HEK293 (cell line): ENCODE measurements at regions not wholly inside any gene's neighbourhood (a gene's known extent, or its start where the extent isn't known, plus 50 kb on each side); places are given as distances from the start of the nearest gene placed in this dataset.

Source experiments
- CTCF ChIA-PET: fragments of 350-600 bp; formaldehyde crosslinking; extraction: SDS; loops from one replicate; lab custom pipeline; 2021; ENCODE audit warnings: antibody characterized with exemption; lab: Yijun Ruan, JAX
- POLR2A ChIA-PET: fragments of 300-600 bp; formaldehyde crosslinking; extraction: SDS; loops from one replicate; lab custom pipeline; 2020; ENCODE audit warnings: antibody characterized with exemption, inconsistent platforms; lab: Yijun Ruan, JAX
- H3K27ac ChIP-seq: fragments of 200-500 bp; sonication (Bioruptor generic); 2 replicates; pipeline ENCODE4 v1.5.1; 2014; ENCODE audit warnings: low read depth, low read length, control low read depth, inconsistent platforms; ENCODE audit errors: extremely low read depth
- H3K36me3 ChIP-seq, 2 experiments: fragments of 200-500 bp in 1 of 2; sonication (Bioruptor generic) in 1 of 2; 1 replicate in 1 of 2; 2 replicates in 1 of 2; pipeline ENCODE4 v1.5.1; 2014 to 2017; ENCODE audit warnings: inconsistent platforms in 2 of 2, low read length in 2 of 2; ENCODE audit not compliant: control insufficient read depth in 2 of 2, insufficient read depth in 1 of 2
- H3K4me1 ChIP-seq: fragments of 200-500 bp; sonication (Bioruptor generic); 2 replicates; pipeline ENCODE4 v1.5.1; 2014; ENCODE audit warnings: mild to moderate bottlenecking, low read length, inconsistent platforms; ENCODE audit not compliant: control insufficient read depth, insufficient read depth
- H3K4me3 ChIP-seq: 2 replicates; pipeline ENCODE4 v1.5.1; 2011; ENCODE audit warnings: low read depth, mild to moderate bottlenecking, control low read depth, low read length, moderate library complexity
- H3K9me3 ChIP-seq: fragments of 200-500 bp; sonication (Bioruptor generic); 2 replicates; pipeline ENCODE4 v1.5.1; 2014; ENCODE audit warnings: low read depth, low read length, inconsistent platforms; ENCODE audit not compliant: control insufficient read depth, insufficient read depth
- TCF7L2 ChIP-seq: IDR thresholded peaks from 2 replicates; pipeline ENCODE4 v1.6.1; 2011; ENCODE audit warnings: low read depth, mild to moderate bottlenecking, inconsistent platforms, low read length, moderate library complexity, borderline replicate concordance
- ZFP41 ChIP-seq: fragments of 450-650 bp; formaldehyde crosslinking; IDR thresholded peaks from 2 replicates; pipeline ENCODE4 v1.5.1; 2016; ENCODE audit warnings: missing biosample characterization, missing genetic modification characterization, borderline replicate concordance
- ZNF114 ChIP-seq: fragments of 450-650 bp; formaldehyde crosslinking; IDR thresholded peaks from 2 replicates; pipeline ENCODE4 v1.5.0; 2017; ENCODE audit warnings: missing biosample characterization, missing genetic modification characterization
- ZNF248 ChIP-seq: fragments of 450-650 bp; formaldehyde crosslinking; IDR thresholded peaks from 2 replicates; pipeline ENCODE4 v1.5.1; 2017; ENCODE audit warnings: missing biosample characterization, missing genetic modification characterization
- ZNF549 ChIP-seq: fragments of 450-650 bp; IDR thresholded peaks from 2 replicates; pipeline ENCODE4 v1.5.1; 2018; ENCODE audit warnings: missing biosample characterization, missing genetic modification characterization, mild to moderate bottlenecking, inconsistent platforms, moderate library complexity
- ZNF624 ChIP-seq: fragments of 450-650 bp; formaldehyde crosslinking; IDR thresholded peaks from 2 replicates; pipeline ENCODE4 v1.5.1; 2017; ENCODE audit warnings: missing biosample characterization, missing genetic modification characterization
- ZNF629 ChIP-seq: fragments of 450-650 bp; formaldehyde crosslinking; IDR thresholded peaks from 2 replicates; pipeline ENCODE4 v1.5.1; 2017; ENCODE audit warnings: missing biosample characterization, missing genetic modification characterization
- ZNF701 ChIP-seq: fragments of 450-650 bp; formaldehyde crosslinking; IDR thresholded peaks from 2 replicates; pipeline ENCODE4 v1.5.1; 2016; ENCODE audit warnings: missing biosample characterization, missing genetic modification characterization
- ZSCAN30 ChIP-seq: fragments of 450-650 bp; IDR thresholded peaks from 2 replicates; pipeline ENCODE4 v1.5.1; 2018; ENCODE audit warnings: missing biosample characterization, mild to moderate bottlenecking, missing genetic modification characterization, moderate library complexity
- TF ChIP-seq, protein P1 (sequence below): fragments of 450-650 bp; formaldehyde crosslinking; IDR thresholded peaks from 2 replicates; pipeline ENCODE4 v1.5.1; 2017; ENCODE audit warnings: missing biosample characterization, missing genetic modification characterization
- TF ChIP-seq, protein P2 (sequence below): fragments of 450-650 bp; formaldehyde crosslinking; IDR thresholded peaks from 2 replicates; pipeline ENCODE4 v1.5.1; 2016; ENCODE audit warnings: missing biosample characterization, missing genetic modification characterization
- TF ChIP-seq, protein P3 (sequence below): fragments of 450-650 bp; formaldehyde crosslinking; IDR thresholded peaks from 2 replicates; pipeline ENCODE4 v1.5.1; 2016; ENCODE audit warnings: missing biosample characterization, missing genetic modification characterization
- TF ChIP-seq, protein P4 (sequence below): fragments of 450-650 bp; formaldehyde crosslinking; IDR thresholded peaks from 2 replicates; pipeline ENCODE4 v1.5.1; 2016; ENCODE audit warnings: missing biosample characterization, missing genetic modification characterization
- TF ChIP-seq, protein P5 (sequence below): fragments of 450-650 bp; formaldehyde crosslinking; IDR thresholded peaks from 2 replicates; pipeline ENCODE4 v1.5.1; 2016; ENCODE audit warnings: missing biosample characterization, missing genetic modification characterization
- TF ChIP-seq, protein P6 (sequence below): fragments of 450-650 bp; formaldehyde crosslinking; IDR thresholded peaks from 2 replicates; pipeline ENCODE4 v1.5.1; 2016; ENCODE audit warnings: missing biosample characterization, missing genetic modification characterization
- TF ChIP-seq, protein P7 (sequence below): fragments of 450-650 bp; formaldehyde crosslinking; IDR thresholded peaks from 2 replicates; pipeline ENCODE4 v1.5.1; 2016; ENCODE audit warnings: missing biosample characterization, missing genetic modification characterization
- TF ChIP-seq, protein P8 (sequence below): fragments of 450-650 bp; formaldehyde crosslinking; IDR thresholded peaks from 2 replicates; pipeline ENCODE4 v1.5.1; 2016; ENCODE audit warnings: missing biosample characterization, missing genetic modification characterization

DNA sequence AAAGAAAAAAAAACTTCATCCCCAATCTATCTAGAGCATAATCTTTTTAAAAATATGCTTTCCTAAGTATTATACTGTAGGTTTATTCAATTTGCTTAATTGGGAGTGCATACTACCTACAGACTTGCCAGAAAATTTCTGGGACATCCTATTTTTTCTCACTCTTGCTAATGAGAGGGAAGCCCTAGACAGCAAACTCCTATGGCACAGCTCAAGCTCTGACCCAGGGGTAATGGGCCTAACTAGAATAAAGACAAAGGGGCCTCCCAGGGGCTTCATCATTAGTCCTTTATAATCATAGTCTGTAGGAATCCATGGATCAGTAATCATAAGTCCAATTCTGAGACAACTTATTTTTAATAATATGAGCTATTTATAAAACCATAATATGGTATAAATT, 142.6 kb upstream of the ITGA4 start:
- CTCF ChIA-PET = interaction anchor here (0.6 to 0.7 kb wide), 2 partner anchors 13 to 235 kb away, joined by 3 to 4 read pairs; no protein-coding TSS in a partner anchor
- TF ChIP-seq ZNF629 (tag by site-specific recombination) (no peak), ZNF624 (no peak), ZFP41 (tag by site-specific recombination) (no peak), TCF7L2 (no peak), ZSCAN30 (tag by site-specific recombination) (no peak), ZNF248 (no peak), ZNF701 (tag by site-specific recombination) (no peak), ZNF549 (no peak), ZNF114 (no peak)
- TF ChIP-seq, protein P1, sequence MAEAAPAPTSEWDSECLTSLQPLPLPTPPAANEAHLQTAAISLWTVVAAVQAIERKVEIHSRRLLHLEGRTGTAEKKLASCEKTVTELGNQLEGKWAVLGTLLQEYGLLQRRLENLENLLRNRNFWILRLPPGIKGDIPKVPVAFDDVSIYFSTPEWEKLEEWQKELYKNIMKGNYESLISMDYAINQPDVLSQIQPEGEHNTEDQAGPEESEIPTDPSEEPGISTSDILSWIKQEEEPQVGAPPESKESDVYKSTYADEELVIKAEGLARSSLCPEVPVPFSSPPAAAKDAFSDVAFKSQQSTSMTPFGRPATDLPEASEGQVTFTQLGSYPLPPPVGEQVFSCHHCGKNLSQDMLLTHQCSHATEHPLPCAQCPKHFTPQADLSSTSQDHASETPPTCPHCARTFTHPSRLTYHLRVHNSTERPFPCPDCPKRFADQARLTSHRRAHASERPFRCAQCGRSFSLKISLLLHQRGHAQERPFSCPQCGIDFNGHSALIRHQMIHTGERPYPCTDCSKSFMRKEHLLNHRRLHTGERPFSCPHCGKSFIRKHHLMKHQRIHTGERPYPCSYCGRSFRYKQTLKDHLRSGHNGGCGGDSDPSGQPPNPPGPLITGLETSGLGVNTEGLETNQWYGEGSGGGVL (tag by site-specific recombination) = no peak
- TF ChIP-seq, protein P2, sequence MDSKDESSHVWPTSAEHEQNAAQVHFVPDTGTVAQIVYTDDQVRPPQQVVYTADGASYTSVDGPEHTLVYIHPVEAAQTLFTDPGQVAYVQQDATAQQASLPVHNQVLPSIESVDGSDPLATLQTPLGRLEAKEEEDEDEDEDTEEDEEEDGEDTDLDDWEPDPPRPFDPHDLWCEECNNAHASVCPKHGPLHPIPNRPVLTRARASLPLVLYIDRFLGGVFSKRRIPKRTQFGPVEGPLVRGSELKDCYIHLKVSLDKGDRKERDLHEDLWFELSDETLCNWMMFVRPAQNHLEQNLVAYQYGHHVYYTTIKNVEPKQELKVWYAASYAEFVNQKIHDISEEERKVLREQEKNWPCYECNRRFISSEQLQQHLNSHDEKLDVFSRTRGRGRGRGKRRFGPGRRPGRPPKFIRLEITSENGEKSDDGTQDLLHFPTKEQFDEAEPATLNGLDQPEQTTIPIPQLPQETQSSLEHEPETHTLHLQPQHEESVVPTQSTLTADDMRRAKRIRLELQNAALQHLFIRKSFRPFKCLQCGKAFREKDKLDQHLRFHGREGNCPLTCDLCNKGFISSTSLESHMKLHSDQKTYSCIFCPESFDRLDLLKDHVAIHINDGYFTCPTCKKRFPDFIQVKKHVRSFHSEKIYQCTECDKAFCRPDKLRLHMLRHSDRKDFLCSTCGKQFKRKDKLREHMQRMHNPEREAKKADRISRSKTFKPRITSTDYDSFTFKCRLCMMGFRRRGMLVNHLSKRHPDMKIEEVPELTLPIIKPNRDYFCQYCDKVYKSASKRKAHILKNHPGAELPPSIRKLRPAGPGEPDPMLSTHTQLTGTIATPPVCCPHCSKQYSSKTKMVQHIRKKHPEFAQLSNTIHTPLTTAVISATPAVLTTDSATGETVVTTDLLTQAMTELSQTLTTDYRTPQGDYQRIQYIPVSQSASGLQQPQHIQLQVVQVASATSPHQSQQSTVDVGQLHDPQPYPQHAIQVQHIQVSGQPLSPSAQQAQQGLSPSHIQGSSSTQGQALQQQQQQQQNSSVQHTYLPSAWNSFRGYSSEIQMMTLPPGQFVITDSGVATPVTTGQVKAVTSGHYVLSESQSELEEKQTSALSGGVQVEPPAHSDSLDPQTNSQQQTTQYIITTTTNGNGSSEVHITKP (tag by site-specific recombination) = no peak
- TF ChIP-seq, protein P3, sequence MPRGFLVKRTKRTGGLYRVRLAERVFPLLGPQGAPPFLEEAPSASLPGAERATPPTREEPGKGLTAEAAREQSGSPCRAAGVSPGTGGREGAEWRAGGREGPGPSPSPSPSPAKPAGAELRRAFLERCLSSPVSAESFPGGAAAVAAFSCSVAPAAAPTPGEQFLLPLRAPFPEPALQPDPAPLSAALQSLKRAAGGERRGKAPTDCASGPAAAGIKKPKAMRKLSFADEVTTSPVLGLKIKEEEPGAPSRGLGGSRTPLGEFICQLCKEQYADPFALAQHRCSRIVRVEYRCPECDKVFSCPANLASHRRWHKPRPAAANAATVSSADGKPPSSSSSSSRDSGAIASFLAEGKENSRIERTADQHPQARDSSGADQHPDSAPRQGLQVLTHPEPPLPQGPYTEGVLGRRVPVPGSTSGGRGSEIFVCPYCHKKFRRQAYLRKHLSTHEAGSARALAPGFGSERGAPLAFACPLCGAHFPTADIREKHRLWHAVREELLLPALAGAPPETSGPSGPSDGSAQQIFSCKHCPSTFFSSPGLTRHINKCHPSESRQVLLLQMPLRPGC (tag by site-specific recombination) = no peak
- TF ChIP-seq, protein P4, sequence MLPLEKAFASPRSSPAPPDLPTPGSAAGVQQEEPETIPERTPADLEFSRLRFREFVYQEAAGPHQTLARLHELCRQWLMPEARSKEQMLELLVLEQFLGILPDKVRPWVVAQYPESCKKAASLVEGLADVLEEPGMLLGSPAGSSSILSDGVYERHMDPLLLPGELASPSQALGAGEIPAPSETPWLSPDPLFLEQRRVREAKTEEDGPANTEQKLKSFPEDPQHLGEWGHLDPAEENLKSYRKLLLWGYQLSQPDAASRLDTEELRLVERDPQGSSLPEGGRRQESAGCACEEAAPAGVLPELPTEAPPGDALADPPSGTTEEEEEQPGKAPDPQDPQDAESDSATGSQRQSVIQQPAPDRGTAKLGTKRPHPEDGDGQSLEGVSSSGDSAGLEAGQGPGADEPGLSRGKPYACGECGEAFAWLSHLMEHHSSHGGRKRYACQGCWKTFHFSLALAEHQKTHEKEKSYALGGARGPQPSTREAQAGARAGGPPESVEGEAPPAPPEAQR = no peak
- TF ChIP-seq, protein P5, sequence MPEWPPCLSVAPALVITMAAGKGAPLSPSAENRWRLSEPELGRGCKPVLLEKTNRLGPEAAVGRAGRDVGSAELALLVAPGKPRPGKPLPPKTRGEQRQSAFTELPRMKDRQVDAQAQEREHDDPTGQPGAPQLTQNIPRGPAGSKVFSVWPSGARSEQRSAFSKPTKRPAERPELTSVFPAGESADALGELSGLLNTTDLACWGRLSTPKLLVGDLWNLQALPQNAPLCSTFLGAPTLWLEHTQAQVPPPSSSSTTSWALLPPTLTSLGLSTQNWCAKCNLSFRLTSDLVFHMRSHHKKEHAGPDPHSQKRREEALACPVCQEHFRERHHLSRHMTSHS (tag by site-specific recombination) = no peak
- TF ChIP-seq, protein P6, sequence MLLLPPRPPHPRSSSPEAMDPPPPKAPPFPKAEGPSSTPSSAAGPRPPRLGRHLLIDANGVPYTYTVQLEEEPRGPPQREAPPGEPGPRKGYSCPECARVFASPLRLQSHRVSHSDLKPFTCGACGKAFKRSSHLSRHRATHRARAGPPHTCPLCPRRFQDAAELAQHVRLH (tag by site-specific recombination) = no peak
- TF ChIP-seq, protein P7, sequence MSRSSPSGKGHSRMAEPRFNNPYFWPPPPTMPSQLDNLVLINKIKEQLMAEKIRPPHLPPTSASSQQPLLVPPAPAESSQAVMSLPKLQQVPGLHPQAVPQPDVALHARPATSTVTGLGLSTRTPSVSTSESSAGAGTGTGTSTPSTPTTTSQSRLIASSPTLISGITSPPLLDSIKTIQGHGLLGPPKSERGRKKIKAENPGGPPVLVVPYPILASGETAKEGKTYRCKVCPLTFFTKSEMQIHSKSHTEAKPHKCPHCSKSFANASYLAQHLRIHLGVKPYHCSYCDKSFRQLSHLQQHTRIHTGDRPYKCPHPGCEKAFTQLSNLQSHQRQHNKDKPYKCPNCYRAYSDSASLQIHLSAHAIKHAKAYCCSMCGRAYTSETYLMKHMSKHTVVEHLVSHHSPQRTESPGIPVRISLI (tag by site-specific recombination) = no peak
- TF ChIP-seq, protein P8, sequence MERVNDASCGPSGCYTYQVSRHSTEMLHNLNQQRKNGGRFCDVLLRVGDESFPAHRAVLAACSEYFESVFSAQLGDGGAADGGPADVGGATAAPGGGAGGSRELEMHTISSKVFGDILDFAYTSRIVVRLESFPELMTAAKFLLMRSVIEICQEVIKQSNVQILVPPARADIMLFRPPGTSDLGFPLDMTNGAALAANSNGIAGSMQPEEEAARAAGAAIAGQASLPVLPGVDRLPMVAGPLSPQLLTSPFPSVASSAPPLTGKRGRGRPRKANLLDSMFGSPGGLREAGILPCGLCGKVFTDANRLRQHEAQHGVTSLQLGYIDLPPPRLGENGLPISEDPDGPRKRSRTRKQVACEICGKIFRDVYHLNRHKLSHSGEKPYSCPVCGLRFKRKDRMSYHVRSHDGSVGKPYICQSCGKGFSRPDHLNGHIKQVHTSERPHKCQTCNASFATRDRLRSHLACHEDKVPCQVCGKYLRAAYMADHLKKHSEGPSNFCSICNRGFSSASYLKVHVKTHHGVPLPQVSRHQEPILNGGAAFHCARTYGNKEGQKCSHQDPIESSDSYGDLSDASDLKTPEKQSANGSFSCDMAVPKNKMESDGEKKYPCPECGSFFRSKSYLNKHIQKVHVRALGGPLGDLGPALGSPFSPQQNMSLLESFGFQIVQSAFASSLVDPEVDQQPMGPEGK (tag by site-specific recombination) = no peak
- H3K36me3 ChIP-seq = no peaks in the 10 kb centered on the region
- POLR2A ChIA-PET = no interaction called here
- peaks cover under 1% of the 10 kb centered on the region; the same call in 1 of the 2 replicates for H3K4me1 ChIP-seq
- no peak overlapping the region for H3K4me3 ChIP-seq
- no peaks in the 10 kb centered on the region for H3K9me3 ChIP-seq
- H3K27ac ChIP-seq = no peak overlapping the region
